ENCODE measurements at regions not wholly inside any gene's neighbourhood (a gene's known extent, or its start where the extent isn't known, plus 50 kb on each side); places are given as distances from the start of the nearest gene placed in this dataset.

DNA sequence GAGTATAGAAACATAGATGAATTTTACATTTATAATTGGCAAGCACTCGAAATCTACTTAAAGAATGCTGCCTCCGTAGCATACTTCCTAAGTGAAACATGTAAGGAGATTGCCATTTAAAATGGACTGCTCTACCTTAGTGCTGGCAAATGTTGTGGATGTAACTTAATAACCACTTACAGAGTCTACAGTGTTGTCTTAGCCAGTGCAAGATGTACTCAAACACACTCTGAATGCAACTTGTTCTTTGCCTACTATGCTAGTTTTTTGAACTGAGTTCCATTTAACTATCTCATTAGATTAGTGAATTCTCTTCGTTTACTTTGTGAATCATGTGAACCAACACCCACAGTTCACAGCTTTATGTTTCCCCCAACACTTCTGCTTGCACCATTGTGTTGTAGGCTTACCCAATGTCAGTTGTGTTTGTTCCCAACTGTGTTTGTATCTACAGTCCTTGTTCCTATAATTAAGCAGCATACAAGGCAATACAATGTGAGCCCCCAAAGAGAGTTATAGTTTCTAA lies 345.5 kb upstream of the LYPLAL1 start:
- H3K36me3 ChIP-seq = no peaks in the 10 kb centered on the region
- H3K4me1 ChIP-seq = no peaks in the 10 kb centered on the region
- TF ChIP-seq CTCF (IDR thresholded peaks at IDR 0.05) = no peak
- no peak overlapping the region for H3K4me3 ChIP-seq
- no peak for DNase-seq (ENCODE audit: low spot score)
- no peaks in the 10 kb centered on the region for H3K9me3 ChIP-seq
- H3K27me3 ChIP-seq = no peaks in the 10 kb centered on the region
- no peak overlapping the region for H3K27ac ChIP-seq

DNA sequence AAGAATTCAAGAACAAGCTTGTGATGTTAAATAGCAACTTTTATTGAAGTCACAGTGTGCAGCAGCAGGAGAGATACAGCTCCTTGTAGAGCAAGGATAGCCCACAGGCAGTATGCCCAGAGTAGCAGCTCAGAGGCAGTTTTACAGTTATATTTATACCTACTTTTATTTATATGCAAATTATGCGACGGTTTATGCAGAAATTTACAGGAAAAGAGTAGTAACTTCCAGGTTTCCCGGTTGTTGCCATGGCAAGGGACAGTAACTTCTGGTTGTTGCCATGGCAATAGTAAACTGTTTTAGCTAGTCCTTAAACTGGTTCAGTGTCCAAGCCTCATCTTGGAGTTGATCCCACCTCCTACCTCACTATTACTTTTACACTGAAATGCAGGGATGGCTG lies 344.6 kb upstream of the LYPLAL1 start:
- no peak for TF ChIP-seq CTCF (IDR thresholded peaks at IDR 0.05)
- DNase-seq (ENCODE audit: low spot score) = no peak
- no peak overlapping the region for H3K27ac ChIP-seq
- H3K36me3 ChIP-seq = no peaks in the 10 kb centered on the region
- H3K27me3 ChIP-seq = no peaks in the 10 kb centered on the region
- no peaks in the 10 kb centered on the region for H3K4me1 ChIP-seq
- no peaks in the 10 kb centered on the region for H3K9me3 ChIP-seq
- H3K4me3 ChIP-seq = no peak overlapping the region

DNA sequence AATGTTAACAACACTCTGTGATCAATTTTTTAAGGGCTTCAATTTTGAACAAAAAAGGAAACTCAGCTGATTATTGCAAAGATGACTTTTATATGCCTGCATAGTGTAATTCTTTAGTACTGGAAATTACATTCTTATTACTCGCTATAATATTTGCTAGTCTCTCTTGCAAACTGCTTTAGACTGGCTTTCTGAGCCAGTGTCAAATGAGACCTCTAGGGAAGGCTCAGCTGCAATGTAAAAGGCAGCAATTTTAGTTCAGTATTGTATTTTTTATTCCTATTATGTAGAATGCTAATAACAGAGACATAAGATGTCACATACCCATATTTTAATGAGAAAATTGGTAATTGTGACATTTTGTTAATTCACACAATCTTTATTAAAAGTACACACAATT lies 338.1 kb upstream of the LYPLAL1 start:
- Histone ChIP-seq H3K9me3 (no peaks in the 10 kb centered on the region), H3K27ac (no peak overlapping the region), H3K4me1 (no peaks in the 10 kb centered on the region), H3K4me3 (no peak overlapping the region), H3K27me3 (no peaks in the 10 kb centered on the region), H3K36me3 (no peaks in the 10 kb centered on the region)
- DNase-seq (ENCODE audit: low spot score) = no peak
- no peak for TF ChIP-seq CTCF (IDR thresholded peaks at IDR 0.05)

GRCh38 chr1:218836264-218836663 lies 337.4 kb upstream of the LYPLAL1 start:
- DNase-seq (ENCODE audit: low spot score) = no peak
- Histone ChIP-seq H3K36me3 (no peaks in the 10 kb centered on the region), H3K4me3 (no peak overlapping the region), H3K9me3 (no peaks in the 10 kb centered on the region), H3K27me3 (no peaks in the 10 kb centered on the region), H3K4me1 (no peaks in the 10 kb centered on the region), H3K27ac (no peak overlapping the region)
- TF ChIP-seq CTCF (IDR thresholded peaks at IDR 0.05) = no peak

GRCh38 chr1:218837051-218837450 lies 336.6 kb upstream of the LYPLAL1 start:
- DNase-seq (ENCODE audit: low spot score) = no peak
- Histone ChIP-seq H3K27ac (no peak overlapping the region), H3K4me1 (no peaks in the 10 kb centered on the region), H3K4me3 (no peak overlapping the region), H3K27me3 (no peaks in the 10 kb centered on the region), H3K36me3 (no peaks in the 10 kb centered on the region), H3K9me3 (no peaks in the 10 kb centered on the region)
- no peak for TF ChIP-seq CTCF (IDR thresholded peaks at IDR 0.05)

DNA sequence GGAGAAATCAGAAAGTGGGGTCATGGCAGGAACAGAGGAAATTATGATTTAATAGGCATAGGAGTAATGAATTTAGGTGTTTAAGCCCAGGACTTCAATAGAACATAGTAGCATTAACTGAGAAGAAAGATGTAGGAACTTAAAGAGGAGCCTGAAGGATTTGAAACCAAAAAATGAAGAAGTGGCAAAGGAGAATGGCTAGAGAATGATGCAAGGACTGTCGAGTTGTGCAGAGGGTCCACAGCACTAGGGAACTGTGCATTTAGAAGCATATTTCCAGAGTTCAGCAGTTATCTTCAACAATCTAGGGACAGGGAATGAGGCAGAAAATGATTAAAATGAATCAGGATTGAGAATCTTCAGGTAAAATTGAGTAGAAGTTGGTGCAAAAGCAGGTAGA lies 328.1 kb upstream of the LYPLAL1 start:
- Histone ChIP-seq H3K9me3 (no peaks in the 10 kb centered on the region), H3K4me1 (no peaks in the 10 kb centered on the region), H3K27me3 (no peaks in the 10 kb centered on the region), H3K36me3 (no peaks in the 10 kb centered on the region), H3K27ac (no peak overlapping the region), H3K4me3 (no peak overlapping the region)
- no peak for DNase-seq (ENCODE audit: low spot score)
- no peak for TF ChIP-seq CTCF (IDR thresholded peaks at IDR 0.05)
